Activated naive CD8-positive, alpha-beta T cell treated with anti-CD3 and anti-CD28 coated beads, Interleukin-2, amount 10 ng/mL, durations not matched to agents 7 days and 5 days (primary cell): ENCODE measurements at regions not wholly inside any gene's neighbourhood (a gene's known extent, or its start where the extent isn't known, plus 50 kb on each side); places are given as distances from the start of the nearest gene placed in this dataset.
"Not testable (repeated sequence)": the region's sequence is repeated elsewhere in the genome, so short reads cannot be mapped to it uniquely, and the experiment has no call there.

ENCODE experiments used
- ATAC-seq: fragments of 150-1000 bp; cut with Tn5 transposase; one replicate; pipeline ENCODE4 v1.10.0; 2021; ENCODE audit warnings: low read depth, moderate library complexity
- POLR2A ChIA-PET: fragments of 350-600 bp; sonication (Branson Sonifier 250); formaldehyde crosslinking; loops from one replicate; lab custom pipeline; 2021; ENCODE audit warnings: antibody characterized with exemption; lab: Charles Lee
- DNase-seq: peaks from one replicate; pipeline ENCODE4 v3.0.0; 2021
- H3K27ac Mint-ChIP-seq: one replicate; pipeline ENCODE4 v1.8.0; 2022; ENCODE audit warnings: mild to moderate bottlenecking, mixed read lengths
- H3K27me3 Mint-ChIP-seq: one replicate; pipeline ENCODE4 v1.8.0; 2022; ENCODE audit warnings: mild to moderate bottlenecking, moderate library complexity, mixed read lengths
- H3K36me3 Mint-ChIP-seq: one replicate; pipeline ENCODE4 v1.8.0; 2021; ENCODE audit warnings: mild to moderate bottlenecking, mixed read lengths
- H3K4me1 Mint-ChIP-seq: one replicate; pipeline ENCODE4 v1.8.0; 2021; ENCODE audit warnings: mixed read lengths
- H3K4me3 Mint-ChIP-seq: one replicate; pipeline ENCODE4 v1.8.0; 2022; ENCODE audit warnings: mild to moderate bottlenecking, moderate library complexity, mixed read lengths
- H3K9me3 Mint-ChIP-seq: one replicate; pipeline ENCODE4 v1.8.0; 2021; ENCODE audit warnings: mixed read lengths

DNA sequence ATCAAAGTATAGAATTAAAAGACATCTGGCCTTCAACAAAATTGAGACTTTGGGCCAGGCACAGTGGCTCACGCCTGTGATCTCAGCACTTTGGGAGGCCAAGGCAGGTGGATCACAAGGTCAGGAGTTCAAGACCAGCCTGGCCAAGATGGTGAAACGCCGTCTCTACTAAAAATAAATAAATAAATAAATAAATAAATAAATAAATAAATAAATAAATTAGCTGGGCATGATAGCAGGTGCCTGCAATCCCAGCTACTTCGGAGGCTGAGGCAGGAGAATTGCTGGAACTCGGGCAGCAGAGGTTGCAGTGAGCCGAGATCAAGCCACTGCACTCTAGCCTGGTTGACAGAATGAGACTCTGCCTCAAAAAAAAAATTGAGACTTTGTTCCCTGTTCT lies 225.7 kb downstream of the CENPC start:
- POLR2A ChIA-PET, H3K27me3 Mint-ChIP-seq, H3K9me3 Mint-ChIP-seq, H3K4me3 Mint-ChIP-seq, H3K4me1 Mint-ChIP-seq, DNase-seq, H3K27ac Mint-ChIP-seq, ATAC-seq, H3K36me3 Mint-ChIP-seq: not testable (repeated sequence)

DNA sequence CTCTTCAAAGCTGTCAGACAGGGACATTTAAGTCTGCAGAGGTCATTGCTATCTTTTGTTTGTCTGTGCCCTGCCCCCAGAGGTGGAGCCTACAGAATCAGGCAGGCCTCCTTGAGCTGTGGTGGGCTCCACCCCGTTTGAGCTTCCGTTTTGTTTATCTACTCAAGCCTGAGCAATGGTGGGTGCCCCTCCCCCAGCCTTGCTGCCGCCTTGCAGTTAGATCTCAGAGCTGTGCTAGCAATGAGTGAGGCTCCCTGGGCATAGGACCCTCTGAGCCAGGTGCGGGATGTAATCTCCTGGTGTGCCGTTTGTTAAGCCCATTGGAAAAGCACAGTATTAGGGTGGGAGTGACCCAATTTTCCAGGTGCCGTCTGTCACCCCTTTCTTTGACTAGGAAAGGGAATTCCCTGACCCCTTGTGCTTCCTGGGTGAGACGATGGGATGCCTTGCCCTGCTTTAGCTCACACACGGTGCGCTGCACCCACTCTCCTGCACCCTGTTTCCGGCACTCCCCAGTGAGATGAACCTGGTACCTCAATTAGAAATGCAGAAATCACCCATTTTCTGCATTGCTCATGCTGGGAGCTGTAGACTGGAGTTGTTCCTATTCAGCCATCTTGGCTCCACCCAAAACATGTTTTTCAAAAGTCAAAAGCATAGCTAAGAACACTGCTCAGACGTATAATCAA lies 244.7 kb downstream of the CENPC start:
- H3K9me3 Mint-ChIP-seq, H3K27me3 Mint-ChIP-seq, H3K27ac Mint-ChIP-seq, H3K4me3 Mint-ChIP-seq, H3K4me1 Mint-ChIP-seq, H3K36me3 Mint-ChIP-seq, DNase-seq, ATAC-seq, POLR2A ChIA-PET: not testable (repeated sequence)

DNA sequence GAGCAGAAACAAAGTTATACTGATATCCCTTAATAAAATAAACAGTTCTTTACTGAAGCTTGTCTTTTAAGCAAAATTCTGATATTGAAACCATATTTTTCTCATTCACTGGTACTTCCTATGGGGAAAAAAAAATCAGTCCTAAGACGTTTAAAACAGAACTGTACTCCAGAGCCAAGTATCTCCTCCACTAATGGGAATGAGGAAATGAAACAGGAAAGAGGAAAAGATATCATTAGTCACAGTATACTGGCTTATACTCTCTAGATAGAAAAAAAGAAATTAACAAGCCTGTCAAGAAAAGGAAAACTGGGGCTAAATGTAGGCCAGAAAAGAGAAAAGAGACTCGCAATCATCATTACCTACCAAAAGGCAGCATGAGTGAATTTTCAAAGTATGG lies 252.7 kb downstream of the CENPC start:
- DNase-seq (no peak), ATAC-seq (no peak)
- POLR2A ChIA-PET = no interaction called here
- Mint-ChIP-seq H3K9me3 (no peaks in the 10 kb centered on the region), H3K27me3 (no peaks in the 10 kb centered on the region), H3K4me1 (no peaks in the 10 kb centered on the region), H3K27ac (no peak overlapping the region), H3K4me3 (no peak overlapping the region), H3K36me3 (no peaks in the 10 kb centered on the region)

- H3K9me3 Mint-ChIP-seq = no peaks in the 10 kb centered on the region
- H3K4me3 Mint-ChIP-seq = no peak overlapping the region
- DNase-seq = no peak
- no peak for ATAC-seq
- H3K4me1 Mint-ChIP-seq = no peaks in the 10 kb centered on the region
- H3K27me3 Mint-ChIP-seq = no peaks in the 10 kb centered on the region
- H3K27ac Mint-ChIP-seq = no peak overlapping the region
- POLR2A ChIA-PET = no interaction called here
- H3K36me3 Mint-ChIP-seq = no peaks in the 10 kb centered on the region
Measured at GRCh38 chr4:67292045-67292444, 253.3 kb downstream of the CENPC start.

- Mint-ChIP-seq H3K9me3 (no peaks in the 10 kb centered on the region), H3K27me3 (no peaks in the 10 kb centered on the region), H3K36me3 (no peaks in the 10 kb centered on the region), H3K4me3 (no peak overlapping the region), H3K27ac (no peak overlapping the region), H3K4me1 (no peaks in the 10 kb centered on the region)
- no peak for ATAC-seq
- POLR2A ChIA-PET = no interaction called here
- no peak for DNase-seq
Measured at GRCh38 chr4:67291644-67292043, 253.7 kb downstream of the CENPC start.

DNA sequence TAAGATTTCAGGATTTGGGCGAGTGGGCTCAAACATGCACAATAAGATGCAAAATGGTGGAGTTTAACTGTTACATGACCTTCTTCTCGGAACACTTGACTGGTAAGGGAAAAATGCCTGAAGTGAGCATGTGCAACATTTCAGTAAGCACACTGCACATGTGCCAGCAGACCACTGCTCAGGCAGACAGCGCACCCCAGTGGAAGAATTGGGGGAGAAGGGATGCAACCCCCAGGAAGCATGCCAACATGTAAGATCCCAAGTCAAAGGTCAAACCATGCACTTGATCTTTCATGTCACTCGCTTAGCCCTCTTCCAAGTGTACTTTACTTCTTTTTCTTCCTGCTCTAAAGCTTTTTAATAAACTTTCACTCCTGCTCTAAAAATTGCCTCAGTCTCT lies 256.3 kb downstream of the CENPC start:
- Mint-ChIP-seq H3K27me3 (no peaks in the 10 kb centered on the region), H3K36me3 (no peaks in the 10 kb centered on the region), H3K4me1 (no peaks in the 10 kb centered on the region), H3K27ac (no peak overlapping the region), H3K4me3 (no peak overlapping the region), H3K9me3 (no peaks in the 10 kb centered on the region)
- no peak for DNase-seq
- ATAC-seq = no peak
- POLR2A ChIA-PET = no interaction called here

- no peaks in the 10 kb centered on the region for H3K27me3 Mint-ChIP-seq
- no peaks in the 10 kb centered on the region for H3K9me3 Mint-ChIP-seq
- no peak overlapping the region for H3K27ac Mint-ChIP-seq
- no peaks in the 10 kb centered on the region for H3K4me1 Mint-ChIP-seq
- ATAC-seq (no peak), DNase-seq (no peak)
- POLR2A ChIA-PET = no interaction called here
- no peaks in the 10 kb centered on the region for H3K36me3 Mint-ChIP-seq
- no peak overlapping the region for H3K4me3 Mint-ChIP-seq
Measured at GRCh38 chr4:67286724-67287123, 258.6 kb downstream of the CENPC start.

DNA sequence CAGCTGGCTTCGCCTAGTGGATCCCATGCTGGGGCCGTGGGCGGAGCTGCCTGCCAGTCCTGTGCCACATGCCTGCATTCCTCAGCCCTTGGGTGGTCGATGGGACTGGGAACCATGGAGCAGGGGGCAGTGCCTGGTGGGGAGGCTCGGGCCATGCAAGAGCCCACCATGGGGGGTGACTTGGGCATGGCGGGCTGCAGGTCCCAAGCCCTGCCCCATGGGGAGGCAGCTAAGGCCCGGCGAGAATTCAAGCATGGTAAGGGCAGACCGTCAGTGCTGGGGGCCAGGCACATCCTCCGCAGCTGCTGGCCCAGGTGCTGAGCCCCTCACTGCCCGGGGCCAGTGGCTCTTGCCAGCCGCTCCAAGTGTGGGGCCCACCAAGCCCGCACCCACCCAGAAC lies 262.6 kb downstream of the CENPC start:
- POLR2A ChIA-PET = no interaction called here
- H3K4me1 Mint-ChIP-seq = no peaks in the 10 kb centered on the region
- no peaks in the 10 kb centered on the region for H3K27me3 Mint-ChIP-seq
- H3K36me3 Mint-ChIP-seq = no peaks in the 10 kb centered on the region
- DNase-seq (no peak), ATAC-seq (no peak)
- H3K4me3 Mint-ChIP-seq = no peak overlapping the region
- no peaks in the 10 kb centered on the region for H3K9me3 Mint-ChIP-seq
- no peak overlapping the region for H3K27ac Mint-ChIP-seq

GRCh38 chr4:67275179-67275750 lies 270.0 kb downstream of the CENPC start:
- POLR2A ChIA-PET = no interaction called here
- Mint-ChIP-seq H3K27me3 (no peaks in the 10 kb centered on the region), H3K4me1 (no peaks in the 10 kb centered on the region), H3K36me3 (no peaks in the 10 kb centered on the region), H3K4me3 (no peak overlapping the region), H3K27ac (no peak overlapping the region), H3K9me3 (no peaks in the 10 kb centered on the region)
- ATAC-seq = no peak
- no peak for DNase-seq

GRCh38 chr4:67274671-67275070 lies 270.6 kb downstream of the CENPC start:
- DNase-seq, POLR2A ChIA-PET, ATAC-seq, H3K9me3 Mint-ChIP-seq, H3K4me3 Mint-ChIP-seq, H3K27me3 Mint-ChIP-seq, H3K36me3 Mint-ChIP-seq, H3K27ac Mint-ChIP-seq, H3K4me1 Mint-ChIP-seq: not testable (repeated sequence)

GRCh38 chr4:67273666-67274065 lies 271.6 kb downstream of the CENPC start:
- no peaks in the 10 kb centered on the region for H3K27me3 Mint-ChIP-seq
- no peak overlapping the region for H3K27ac Mint-ChIP-seq
- no peaks in the 10 kb centered on the region for H3K4me1 Mint-ChIP-seq
- POLR2A ChIA-PET = no interaction called here
- H3K4me3 Mint-ChIP-seq = no peak overlapping the region
- H3K9me3 Mint-ChIP-seq = no peaks in the 10 kb centered on the region
- DNase-seq = no peak
- no peak for ATAC-seq
- no peaks in the 10 kb centered on the region for H3K36me3 Mint-ChIP-seq

- Mint-ChIP-seq H3K9me3 (no peaks in the 10 kb centered on the region), H3K27ac (no peak overlapping the region), H3K4me1 (no peaks in the 10 kb centered on the region), H3K27me3 (peaks cover 5% of the 10 kb centered on the region), H3K4me3 (no peak overlapping the region), H3K36me3 (no peaks in the 10 kb centered on the region)
- DNase-seq = no peak
- no peak for ATAC-seq
- POLR2A ChIA-PET = no interaction called here
Measured at GRCh38 chr4:67261971-67262370, 283.3 kb downstream of the CENPC start.

- Mint-ChIP-seq H3K36me3 (no peaks in the 10 kb centered on the region), H3K4me1 (no peaks in the 10 kb centered on the region), H3K9me3 (no peaks in the 10 kb centered on the region), H3K27me3 (no peaks in the 10 kb centered on the region), H3K4me3 (no peak overlapping the region), H3K27ac (no peak overlapping the region)
- DNase-seq = no peak
- POLR2A ChIA-PET = no interaction called here
- ATAC-seq = no peak
Measured at GRCh38 chr4:67256388-67257043, 288.8 kb downstream of the CENPC start.

- POLR2A ChIA-PET = no interaction called here
- peaks cover 2% of the 10 kb centered on the region for H3K27me3 Mint-ChIP-seq
- no peaks in the 10 kb centered on the region for H3K36me3 Mint-ChIP-seq
- H3K9me3 Mint-ChIP-seq = no peaks in the 10 kb centered on the region
- no peaks in the 10 kb centered on the region for H3K4me1 Mint-ChIP-seq
- ATAC-seq = no peak
- no peak overlapping the region for H3K27ac Mint-ChIP-seq
- no peak for DNase-seq
- no peak overlapping the region for H3K4me3 Mint-ChIP-seq
Measured at GRCh38 chr4:67250131-67250896, 295.0 kb downstream of the CENPC start.
